Liver (tissue), 8 donors: ENCODE measurements at regions not wholly inside any gene's neighbourhood (a gene's known extent, or its start where the extent isn't known, plus 50 kb on each side); places are given as distances from the start of the nearest gene placed in this dataset.

ENCODE experiments used
- DNase-seq: peaks from one replicate; pipeline ENCODE4 v3.0.0-alpha.2; 2017; ENCODE audit warnings: low spot score
- H3K27ac ChIP-seq, 2 donors: one replicate each; pipeline ENCODE4 v1.7.0; 2013; ENCODE audit warnings: inconsistent platforms in 2 of 2, low read length in 2 of 2, control low read depth in 1 of 2, low read depth in 1 of 2, mild to moderate bottlenecking in 1 of 2
- H3K27me3 ChIP-seq, 4 donors: one replicate each; pipeline versions ENCODE4 v1.6.1 to v1.7.0; 2013; ENCODE audit warnings: low read length in 3 of 4, inconsistent platforms in 1 of 4, mild to moderate bottlenecking in 1 of 4, moderate library complexity in 1 of 4; ENCODE audit not compliant: control insufficient read depth in 4 of 4, insufficient read depth in 4 of 4
- H3K36me3 ChIP-seq, 4 donors: one replicate each; pipeline versions ENCODE4 v1.6.1 to v1.7.0; 2013; ENCODE audit warnings: low read length in 3 of 4, mild to moderate bottlenecking in 3 of 4, low read depth in 1 of 4, moderate library complexity in 1 of 4; ENCODE audit not compliant: control insufficient read depth in 4 of 4, insufficient read depth in 3 of 4
- H3K4me1 ChIP-seq, 4 donors: one replicate each; pipeline versions ENCODE4 v1.6.1 to v1.7.0; 2013; ENCODE audit warnings: low read length in 3 of 4, mild to moderate bottlenecking in 3 of 4, moderate library complexity in 1 of 4; ENCODE audit not compliant: control insufficient read depth in 4 of 4, insufficient read depth in 4 of 4
- H3K4me3 ChIP-seq, 3 donors: one replicate each; pipeline versions ENCODE4 v1.6.1 to v1.7.0; 2013; ENCODE audit warnings: low read length in 3 of 3, control low read depth in 1 of 3, low read depth in 1 of 3, mild to moderate bottlenecking in 1 of 3
- H3K9ac ChIP-seq, 2 donors: one replicate each; pipeline ENCODE4 v1.7.0; 2013; ENCODE audit warnings: low read length in 2 of 2, mild to moderate bottlenecking in 2 of 2, moderate library complexity in 2 of 2, control low read depth in 1 of 2, low read depth in 1 of 2
- H3K9me3 ChIP-seq, 4 donors: one replicate each; pipeline versions ENCODE4 v1.6.1 to v1.7.0; 2013; ENCODE audit warnings: low read length in 3 of 4; ENCODE audit not compliant: control insufficient read depth in 4 of 4
- EGR1 ChIP-seq, 2 donors: IDR thresholded peaks; 2 replicates each; pipeline ENCODE4 v1.6.1; 2016 to 2018; ENCODE audit warnings: antibody characterized with exemption in 2 of 2, low read depth in 2 of 2
- FOXA1 ChIP-seq: IDR thresholded peaks from 2 replicates; pipeline ENCODE4 v1.6.1; 2016; ENCODE audit warnings: antibody characterized with exemption
- FOXA2 ChIP-seq: IDR thresholded peaks from 2 replicates; pipeline ENCODE4 v1.6.1; 2016; ENCODE audit warnings: antibody characterized with exemption
- GABPA ChIP-seq, 2 donors: IDR thresholded peaks in 1 of 2; conservative IDR thresholded peaks in 1 of 2; 2 replicates each; pipeline ENCODE4 v1.6.1; 2016; ENCODE audit warnings: antibody characterized with exemption in 2 of 2, mild to moderate bottlenecking in 1 of 2, moderate library complexity in 1 of 2
- HNF4G ChIP-seq: IDR thresholded peaks from 2 replicates; pipeline ENCODE4 v1.6.1; 2016; ENCODE audit warnings: antibody characterized with exemption
- JUND ChIP-seq, 2 donors: IDR thresholded peaks; 2 replicates each; pipeline ENCODE4 v1.6.1; 2016; ENCODE audit warnings: antibody characterized with exemption in 2 of 2
- RAD21 ChIP-seq, 2 donors: IDR thresholded peaks; 2 replicates each; pipeline ENCODE4 v1.6.1; 2016; ENCODE audit warnings: antibody characterized with exemption in 2 of 2, mild to moderate bottlenecking in 2 of 2
- RXRA ChIP-seq, 2 donors: IDR thresholded peaks; 2 replicates each; pipeline ENCODE4 v1.6.1; 2017 to 2018; ENCODE audit warnings: antibody characterized with exemption in 2 of 2, mild to moderate bottlenecking in 1 of 2
- TAF1 ChIP-seq: conservative IDR thresholded peaks from 2 replicates; pipeline ENCODE4 v1.6.1; 2016; ENCODE audit warnings: antibody characterized with exemption, mild to moderate bottlenecking
- YY1 ChIP-seq: IDR thresholded peaks from 2 replicates; pipeline ENCODE4 v1.6.1; 2016; ENCODE audit warnings: antibody characterized with exemption, mild to moderate bottlenecking
- WGBS: extraction: QIAGEN DNeasy Blood & Tissue Kit; methylation state at CpG from one replicate; pipeline ENCODE4 v1.1.7; 2013; 5-methylcytosine and 5-hydroxymethylcytosine counted together
- TF ChIP-seq, protein P1 (sequence below): IDR thresholded peaks from 2 replicates; pipeline ENCODE4 v1.6.1; 2016; ENCODE audit warnings: antibody characterized with exemption, mild to moderate bottlenecking
- TF ChIP-seq, protein P2 (sequence below): fragments of 150-350 bp; IDR thresholded peaks from 2 replicates; pipeline ENCODE4 v1.5.1; 2017; ENCODE audit warnings: improper control_type of control experiment, low read depth, low read length; ENCODE audit not compliant: missing input control
- TF ChIP-seq, protein P3 (sequence below): IDR thresholded peaks from 2 replicates; pipeline ENCODE4 v1.6.1; 2016; ENCODE audit warnings: antibody characterized with exemption
- TF ChIP-seq, protein P4 (sequence below): IDR thresholded peaks from 2 replicates; pipeline ENCODE4 v1.6.1; 2016; ENCODE audit warnings: antibody characterized with exemption
- donor health status: healthy.
- donor health status: healthy.
- donor health status: healthy.
- donor health status: healthy.
- donor health status: healthy.

DNA sequence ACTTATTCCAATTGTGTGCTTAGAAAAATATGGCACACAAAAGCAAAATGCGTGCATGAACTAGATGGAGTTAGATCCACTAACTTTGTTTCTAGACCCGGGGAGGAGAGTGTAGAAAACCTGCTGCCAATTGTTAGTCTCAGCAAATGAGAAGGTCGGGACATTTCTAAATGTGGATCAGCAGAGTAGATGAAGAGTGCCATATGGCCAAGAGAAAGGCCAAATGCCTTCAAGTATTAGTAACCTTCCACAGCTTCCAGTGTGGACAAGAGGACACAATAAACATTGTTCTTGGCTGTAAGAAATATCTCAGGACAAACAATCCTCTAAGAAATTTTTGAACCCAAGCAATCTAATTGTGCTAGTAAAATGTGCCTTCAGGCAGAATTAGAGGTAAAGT lies 690.3 kb downstream of the REEP3 start (continued):
- TF ChIP-seq, protein P1, sequence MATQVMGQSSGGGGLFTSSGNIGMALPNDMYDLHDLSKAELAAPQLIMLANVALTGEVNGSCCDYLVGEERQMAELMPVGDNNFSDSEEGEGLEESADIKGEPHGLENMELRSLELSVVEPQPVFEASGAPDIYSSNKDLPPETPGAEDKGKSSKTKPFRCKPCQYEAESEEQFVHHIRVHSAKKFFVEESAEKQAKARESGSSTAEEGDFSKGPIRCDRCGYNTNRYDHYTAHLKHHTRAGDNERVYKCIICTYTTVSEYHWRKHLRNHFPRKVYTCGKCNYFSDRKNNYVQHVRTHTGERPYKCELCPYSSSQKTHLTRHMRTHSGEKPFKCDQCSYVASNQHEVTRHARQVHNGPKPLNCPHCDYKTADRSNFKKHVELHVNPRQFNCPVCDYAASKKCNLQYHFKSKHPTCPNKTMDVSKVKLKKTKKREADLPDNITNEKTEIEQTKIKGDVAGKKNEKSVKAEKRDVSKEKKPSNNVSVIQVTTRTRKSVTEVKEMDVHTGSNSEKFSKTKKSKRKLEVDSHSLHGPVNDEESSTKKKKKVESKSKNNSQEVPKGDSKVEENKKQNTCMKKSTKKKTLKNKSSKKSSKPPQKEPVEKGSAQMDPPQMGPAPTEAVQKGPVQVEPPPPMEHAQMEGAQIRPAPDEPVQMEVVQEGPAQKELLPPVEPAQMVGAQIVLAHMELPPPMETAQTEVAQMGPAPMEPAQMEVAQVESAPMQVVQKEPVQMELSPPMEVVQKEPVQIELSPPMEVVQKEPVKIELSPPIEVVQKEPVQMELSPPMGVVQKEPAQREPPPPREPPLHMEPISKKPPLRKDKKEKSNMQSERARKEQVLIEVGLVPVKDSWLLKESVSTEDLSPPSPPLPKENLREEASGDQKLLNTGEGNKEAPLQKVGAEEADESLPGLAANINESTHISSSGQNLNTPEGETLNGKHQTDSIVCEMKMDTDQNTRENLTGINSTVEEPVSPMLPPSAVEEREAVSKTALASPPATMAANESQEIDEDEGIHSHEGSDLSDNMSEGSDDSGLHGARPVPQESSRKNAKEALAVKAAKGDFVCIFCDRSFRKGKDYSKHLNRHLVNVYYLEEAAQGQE: no peak
- no peak for TF ChIP-seq JUND (IDR thresholded peaks at IDR 0.05)
- no peak for TF ChIP-seq FOXA1
- no peak for TF ChIP-seq RXRA (IDR thresholded peaks at IDR 0.05)
- TF ChIP-seq RAD21 (IDR thresholded peaks at IDR 0.05): no peak

DNA sequence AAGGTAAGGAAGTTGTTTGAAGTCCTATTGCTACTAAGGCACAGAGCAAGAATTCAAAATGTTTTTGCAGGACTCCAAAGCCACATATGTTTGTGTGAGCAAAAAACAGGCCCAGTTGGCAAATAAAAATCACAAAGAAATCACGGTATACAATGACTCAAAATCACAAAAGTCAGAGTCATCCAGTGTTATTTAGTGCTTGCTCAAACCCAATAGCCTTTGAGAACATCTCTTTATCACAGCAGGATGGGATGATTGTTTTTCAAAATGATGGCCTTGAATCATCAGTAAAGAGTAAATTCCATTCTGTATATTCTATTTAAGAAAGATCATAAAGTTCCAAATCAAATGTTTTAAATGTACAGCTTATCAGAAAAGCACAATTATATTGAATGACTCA lies 693.9 kb downstream of the REEP3 start:
- H3K27me3 ChIP-seq: no peaks in the 10 kb centered on the region

DNA sequence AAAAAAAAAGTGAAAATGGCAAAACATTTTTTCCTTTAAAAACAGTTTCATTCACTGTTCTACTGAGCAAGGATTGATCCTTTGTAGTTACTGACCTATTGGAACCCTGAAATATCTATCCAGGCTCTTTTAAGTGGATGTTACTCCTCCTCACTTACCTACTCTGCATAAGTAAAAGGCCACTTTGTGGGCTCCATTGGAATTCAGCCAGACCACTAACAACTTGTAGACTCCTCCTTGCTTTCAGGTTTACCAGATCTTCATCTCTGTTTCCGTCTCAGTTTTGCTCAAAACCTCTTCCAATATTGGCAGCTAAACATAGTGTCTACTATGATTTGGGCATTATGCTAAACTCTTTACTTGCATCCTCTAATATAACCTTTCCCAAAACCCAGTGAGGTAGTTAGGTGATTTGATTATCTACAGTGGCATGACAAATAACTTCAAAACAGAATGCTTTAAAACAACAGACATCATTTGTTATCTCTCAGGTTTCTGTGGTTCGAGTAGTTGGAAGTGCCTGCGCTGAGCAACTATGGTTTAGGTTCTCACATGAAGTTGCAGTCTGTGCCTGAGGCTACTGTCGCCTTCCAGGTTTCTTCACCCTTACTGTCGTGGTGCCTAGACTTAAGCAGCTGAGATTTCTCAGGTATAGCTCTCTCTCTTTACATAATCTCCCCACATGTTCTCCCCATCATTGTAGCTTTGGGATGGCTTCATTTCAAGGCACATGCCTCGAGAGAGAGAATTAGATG lies 698.2 kb downstream of the REEP3 start:
- no peak overlapping the region for H3K9ac ChIP-seq
- 70% methylated on average over 6 of the region's 6 CpGs for WGBS
- no peaks in the 10 kb centered on the region for H3K4me1 ChIP-seq
- no peak for TF ChIP-seq GABPA (IDR thresholded peaks at IDR 0.05 in 1 of 2, conservative IDR thresholded peaks at IDR 0.05 in 1 of 2)
- TF ChIP-seq EGR1 (IDR thresholded peaks at IDR 0.05; ENCODE audit: low read depth in 2 of 2): no peak
- TF ChIP-seq RAD21 (IDR thresholded peaks at IDR 0.05): no peak
- TF ChIP-seq, protein P1: no peak
- TF ChIP-seq FOXA2: no peak
- TF ChIP-seq, protein P2, sequence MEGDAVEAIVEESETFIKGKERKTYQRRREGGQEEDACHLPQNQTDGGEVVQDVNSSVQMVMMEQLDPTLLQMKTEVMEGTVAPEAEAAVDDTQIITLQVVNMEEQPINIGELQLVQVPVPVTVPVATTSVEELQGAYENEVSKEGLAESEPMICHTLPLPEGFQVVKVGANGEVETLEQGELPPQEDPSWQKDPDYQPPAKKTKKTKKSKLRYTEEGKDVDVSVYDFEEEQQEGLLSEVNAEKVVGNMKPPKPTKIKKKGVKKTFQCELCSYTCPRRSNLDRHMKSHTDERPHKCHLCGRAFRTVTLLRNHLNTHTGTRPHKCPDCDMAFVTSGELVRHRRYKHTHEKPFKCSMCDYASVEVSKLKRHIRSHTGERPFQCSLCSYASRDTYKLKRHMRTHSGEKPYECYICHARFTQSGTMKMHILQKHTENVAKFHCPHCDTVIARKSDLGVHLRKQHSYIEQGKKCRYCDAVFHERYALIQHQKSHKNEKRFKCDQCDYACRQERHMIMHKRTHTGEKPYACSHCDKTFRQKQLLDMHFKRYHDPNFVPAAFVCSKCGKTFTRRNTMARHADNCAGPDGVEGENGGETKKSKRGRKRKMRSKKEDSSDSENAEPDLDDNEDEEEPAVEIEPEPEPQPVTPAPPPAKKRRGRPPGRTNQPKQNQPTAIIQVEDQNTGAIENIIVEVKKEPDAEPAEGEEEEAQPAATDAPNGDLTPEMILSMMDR: no peak
- TF ChIP-seq TAF1: no peak
- TF ChIP-seq HNF4G: no peak

More for the DNA sequence above, 693.9 kb downstream of the REEP3 start:
- H3K4me1 ChIP-seq: no peaks in the 10 kb centered on the region
- 73% methylated on average over 1 of the region's 1 CpG for WGBS
- DNase-seq: no peak
- H3K4me3 ChIP-seq: no peak overlapping the region
- H3K36me3 ChIP-seq: no peaks in the 10 kb centered on the region
- peaks cover 0 to 5% (median 2%) of the 10 kb centered on the region in 4 donors for H3K9me3 ChIP-seq
- TF ChIP-seq, protein P3, sequence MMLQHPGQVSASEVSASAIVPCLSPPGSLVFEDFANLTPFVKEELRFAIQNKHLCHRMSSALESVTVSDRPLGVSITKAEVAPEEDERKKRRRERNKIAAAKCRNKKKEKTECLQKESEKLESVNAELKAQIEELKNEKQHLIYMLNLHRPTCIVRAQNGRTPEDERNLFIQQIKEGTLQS: no peak
- no peak for TF ChIP-seq RXRA (IDR thresholded peaks at IDR 0.05)
- TF ChIP-seq, protein P1: no peak
- no peak for TF ChIP-seq YY1
- TF ChIP-seq RAD21 (IDR thresholded peaks at IDR 0.05): no peak
- TF ChIP-seq, protein P4, sequence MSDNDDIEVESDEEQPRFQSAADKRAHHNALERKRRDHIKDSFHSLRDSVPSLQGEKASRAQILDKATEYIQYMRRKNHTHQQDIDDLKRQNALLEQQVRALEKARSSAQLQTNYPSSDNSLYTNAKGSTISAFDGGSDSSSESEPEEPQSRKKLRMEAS: no peak
- H3K27ac ChIP-seq: no peak overlapping the region
- no peak overlapping the region for H3K9ac ChIP-seq

More for the DNA sequence above, 698.2 kb downstream of the REEP3 start:
- no peak overlapping the region for H3K4me3 ChIP-seq
- H3K9me3 ChIP-seq: peaks cover 0 to 3% (median 0%) of the 10 kb centered on the region in 4 donors
- H3K36me3 ChIP-seq: no peaks in the 10 kb centered on the region
- DNase-seq: no peak
- no peak overlapping the region for H3K27ac ChIP-seq
- no peaks in the 10 kb centered on the region for H3K27me3 ChIP-seq
